PC-9 (cell line): ENCODE measurements at regions not wholly inside any gene's neighbourhood (a gene's known extent, or its start where the extent isn't known, plus 50 kb on each side); places are given as distances from the start of the nearest gene placed in this dataset.

Experiments used
- BruUV-seq: library from RNA; stranded (reverse); fragments of 400-500 nt; replicated peaks from 2 replicates; lab custom pipeline; 2021; lab: Mats Ljungman, UMichigan
- CTCF ChIA-PET: fragments of 300-600 bp; sonication (Branson Sonifier 250); formaldehyde crosslinking; loops from one replicate; lab custom pipeline; 2022; ENCODE audit warnings: antibody characterized with exemption; lab: Charles Lee
- POLR2A ChIA-PET: fragments of 300-600 bp; sonication (Branson Sonifier 250); formaldehyde crosslinking; loops from one replicate; lab custom pipeline; 2022; ENCODE audit warnings: antibody characterized with exemption; ENCODE audit not compliant: unreplicated experiment; lab: Charles Lee
- DNase-seq, 2 experiments: peaks; one replicate each; pipeline versions ENCODE4 v3.0.0 to v3.0.0-alpha.2; 2015 to 2022; ENCODE audit warnings: mixed read lengths in 1 of 2
- H2AFZ ChIP-seq: fragments of 200-600 bp; sonication (generic); 2 replicates; pipeline ENCODE4 v1.8.1; 2017; ENCODE audit warnings: antibody characterized with exemption
- H3F3A ChIP-seq: fragments of 200-600 bp; sonication (generic); 2 replicates; pipeline ENCODE4 v1.8.1; 2017; ENCODE audit warnings: antibody characterized with exemption, mild to moderate bottlenecking, low read depth; ENCODE audit not compliant: insufficient read depth
- H3K27ac ChIP-seq: fragments of 200-600 bp; sonication (generic); 2 replicates; pipeline ENCODE4 v1.6.1; 2016; ENCODE audit warnings: mixed run types
- H3K27me3 ChIP-seq: fragments of 200-600 bp; sonication (generic); 2 replicates; pipeline ENCODE4 v1.6.1; 2016; ENCODE audit warnings: low read depth, mixed run types; ENCODE audit not compliant: insufficient read depth
- H3K36me3 ChIP-seq: fragments of 200-600 bp; sonication (generic); 2 replicates; pipeline ENCODE4 v1.6.1; 2016; ENCODE audit warnings: low read depth, mixed run types
- H3K4me1 ChIP-seq: fragments of 200-600 bp; sonication (generic); replicated peaks from 2 replicates; pipeline ENCODE4 v1.6.1; 2016; ENCODE audit warnings: mixed run types; ENCODE audit not compliant: insufficient read depth
- H3K4me2 ChIP-seq: fragments of 200-600 bp; sonication (generic); 2 replicates; pipeline ENCODE4 v1.6.1; 2017; ENCODE audit warnings: mixed run types
- H3K4me3 ChIP-seq: fragments of 200-600 bp; sonication (generic); 2 replicates; pipeline ENCODE4 v1.6.1; 2016; ENCODE audit warnings: mixed run types
- H3K79me2 ChIP-seq: fragments of 200-600 bp; sonication (generic); 2 replicates; pipeline ENCODE4 v1.6.1; 2017; ENCODE audit warnings: low read depth, mixed run types
- H3K9me2 ChIP-seq: fragments of 200-600 bp; sonication (generic); 2 replicates; pipeline ENCODE4 v1.8.1; 2017; ENCODE audit warnings: mild to moderate bottlenecking; ENCODE audit not compliant: insufficient read depth
- H3K9me3 ChIP-seq: fragments of 200-600 bp; sonication (generic); 2 replicates; pipeline ENCODE4 v1.8.1; 2016; ENCODE audit warnings: low read depth; ENCODE audit not compliant: insufficient read depth
- H4K20me1 ChIP-seq: fragments of 200-600 bp; sonication (generic); 2 replicates; pipeline ENCODE4 v1.8.1; 2017; ENCODE audit not compliant: insufficient read depth
- CTCF ChIP-seq: fragments of 200-600 bp; sonication (generic); conservative IDR thresholded peaks from 2 replicates; pipeline ENCODE4 v1.6.1; 2017; ENCODE audit warnings: mixed run types, antibody characterized with exemption, mild to moderate bottlenecking, moderate library complexity
- EZH2 ChIP-seq: fragments of 200-600 bp; sonication (generic); IDR thresholded peaks from 2 replicates; pipeline ENCODE4 v1.8.0; 2017; ENCODE audit warnings: antibody characterized with exemption, low read depth
- intact Hi-C: fragments of 100-400 bp; cut with micrococcal nuclease; formaldehyde crosslinking; loops from one replicate; pipeline ENCODE4 v1.10.0; 2022; ENCODE audit not compliant: unreplicated experiment

GRCh38 chr2:133829450-133830020 is 261.3 kb upstream of the NCKAP5 start:
- Histone ChIP-seq H4K20me1 (no peaks in the 10 kb centered on the region), H3K79me2 (no peaks in the 10 kb centered on the region), H3K27ac (no peak overlapping the region), H3K4me2 (no peak overlapping the region), H3K9me3 (no peaks in the 10 kb centered on the region), H2AFZ (no peak overlapping the region), H3K36me3 (no peaks in the 10 kb centered on the region), H3K27me3 (no peaks in the 10 kb centered on the region), H3K4me1 (no peaks in the 10 kb centered on the region), H3F3A (no peaks in the 10 kb centered on the region), H3K4me3 (no peak overlapping the region), H3K9me2 (no peaks in the 10 kb centered on the region)
- intact Hi-C loops = no loop called here
- TF ChIP-seq CTCF (no peak), EZH2 (no peak)
- POLR2A ChIA-PET = no interaction called here
- no peak for DNase-seq
- CTCF ChIA-PET = no interaction called here
- no TSS peak for BruUV-seq

GRCh38 chr2:133833746-133834145 is 265.5 kb upstream of the NCKAP5 start:
- TF ChIP-seq EZH2 = no peak
- no peak for TF ChIP-seq CTCF
- intact Hi-C loops = no loop called here
- H3K4me1 ChIP-seq = no peaks in the 10 kb centered on the region
- no peak overlapping the region for H2AFZ ChIP-seq
- POLR2A ChIA-PET = no interaction called here
- no peak overlapping the region for H3K27ac ChIP-seq
- H3K36me3 ChIP-seq = no peaks in the 10 kb centered on the region
- no peaks in the 10 kb centered on the region for H3K9me3 ChIP-seq
- H4K20me1 ChIP-seq = no peaks in the 10 kb centered on the region
- H3K4me2 ChIP-seq = no peak overlapping the region
- no peaks in the 10 kb centered on the region for H3F3A ChIP-seq
- CTCF ChIA-PET = no interaction called here
- no TSS peak for BruUV-seq
- H3K4me3 ChIP-seq = no peak overlapping the region
- H3K27me3 ChIP-seq = no peaks in the 10 kb centered on the region
- H3K9me2 ChIP-seq = no peaks in the 10 kb centered on the region
- no peaks in the 10 kb centered on the region for H3K79me2 ChIP-seq
- no peak for DNase-seq

- intact Hi-C loops = no loop called here
- DNase-seq = no peak
- Histone ChIP-seq H3K36me3 (no peaks in the 10 kb centered on the region), H3K27me3 (no peaks in the 10 kb centered on the region), H3K9me2 (no peaks in the 10 kb centered on the region), H3K4me2 (no peak overlapping the region), H3K27ac (no peak overlapping the region), H2AFZ (no peak overlapping the region), H3K9me3 (no peaks in the 10 kb centered on the region), H3K4me3 (no peak overlapping the region), H3F3A (no peaks in the 10 kb centered on the region), H3K79me2 (no peaks in the 10 kb centered on the region), H4K20me1 (no peaks in the 10 kb centered on the region), H3K4me1 (no peaks in the 10 kb centered on the region)
- TF ChIP-seq CTCF = no peak
- no peak for TF ChIP-seq EZH2
- CTCF ChIA-PET = no interaction called here
- POLR2A ChIA-PET = no interaction called here
- no TSS peak for BruUV-seq
These were observed 267.8 kb upstream of the NCKAP5 start for GRCh38 chr2:133835821-133836619.
